H1 (cell line): ENCODE measurements at regions not wholly inside any gene's neighbourhood (a gene's known extent, or its start where the extent isn't known, plus 50 kb on each side); places are given as distances from the start of the nearest gene placed in this dataset.

Source experiments
- CTCF ChIA-PET: fragments of 300-600 bp; sonication (Branson Sonifier 250); formaldehyde crosslinking; loops from one replicate; lab custom pipeline; 2021; ENCODE audit not compliant: partially characterized antibody; lab: Charles Lee
- POLR2A ChIA-PET: fragments of 300-600 bp; sonication (Branson Sonifier 250); formaldehyde crosslinking; loops from one replicate; lab custom pipeline; 2021; ENCODE audit warnings: inconsistent platforms; ENCODE audit not compliant: partially characterized antibody; lab: Charles Lee
- DNase-seq, 2 experiments: peaks; one replicate each; pipeline versions ENCODE4 v3.0.0 to v3.0.0-alpha.2; 2010 to 2022; ENCODE audit warnings: low spot score in 2 of 2, low read depth in 1 of 2, mixed read lengths in 1 of 2
- FAIRE-seq: peaks from 2 replicates; lab custom pipeline; 2011; peaks lifted over from hg19 to GRCh38; lab: Jason Lieb, UNC
- H2AFZ ChIP-seq: 2 replicates; pipeline ENCODE4 v1.8.1; 2012; ENCODE audit warnings: low read length, inconsistent platforms
- H2AK5ac ChIP-seq: 2 replicates; pipeline ENCODE4 v1.6.1; 2013; ENCODE audit warnings: low read depth, low read length
- H2BK120ac ChIP-seq: replicated peaks from 2 replicates; pipeline ENCODE3; 2013; ENCODE audit warnings: low read depth, low read length, inconsistent platforms
- H2BK12ac ChIP-seq: 2 replicates; pipeline ENCODE4 v1.6.1; 2013; ENCODE audit warnings: low read depth, low read length
- H2BK15ac ChIP-seq: 2 replicates; pipeline ENCODE4 v1.6.1; 2013; ENCODE audit warnings: low read length
- H2BK20ac ChIP-seq: 2 replicates; pipeline ENCODE4 v1.6.1; 2013; ENCODE audit warnings: low read length
- H2BK5ac ChIP-seq: 2 replicates; pipeline ENCODE4 v1.6.1; 2013; ENCODE audit warnings: low read depth, low read length
- H3K14ac ChIP-seq: 2 replicates; pipeline ENCODE4 v1.6.1; 2013; ENCODE audit warnings: inconsistent platforms; ENCODE audit not compliant: insufficient read length
- H3K18ac ChIP-seq: 2 replicates; pipeline ENCODE4 v1.6.1; 2013; ENCODE audit warnings: low read length; ENCODE audit errors: extremely low read depth
- H3K23ac ChIP-seq: 2 replicates; pipeline ENCODE4 v1.6.1; 2013; ENCODE audit warnings: inconsistent platforms; ENCODE audit not compliant: insufficient read length
- H3K23me2 ChIP-seq: 2 replicates; pipeline ENCODE4 v1.6.1; 2013; ENCODE audit warnings: low read depth, low read length
- H3K27ac ChIP-seq: 2 replicates; pipeline ENCODE4 v1.6.1; 2011; ENCODE audit warnings: low read depth, low read length, inconsistent platforms
- H3K27me3 ChIP-seq, 4 experiments: replicated peaks in 1 of 4; 1 replicate in 1 of 4; 2 replicates in 3 of 4; pipeline versions ENCODE4 v1.6.1 to v1.8.1; 2011 to 2013; ENCODE audit warnings: low read length in 3 of 4, mild to moderate bottlenecking in 3 of 4, inconsistent platforms in 2 of 4, mixed read lengths in 2 of 4, moderate library complexity in 1 of 4; ENCODE audit not compliant: control insufficient read depth in 3 of 4, insufficient read depth in 3 of 4; ENCODE audit errors: extremely low read depth in 1 of 4
- H3K36me3 ChIP-seq, 4 experiments: 2 replicates each; pipeline versions ENCODE4 v1.6.1 to v1.8.1; 2011 to 2013; ENCODE audit warnings: mild to moderate bottlenecking in 4 of 4, low read length in 3 of 4, moderate library complexity in 2 of 4, control low read depth in 1 of 4, inconsistent platforms in 1 of 4; ENCODE audit not compliant: insufficient read depth in 4 of 4, control insufficient read depth in 2 of 4
- H3K4ac ChIP-seq: replicated peaks from 2 replicates; pipeline ENCODE3; 2013; ENCODE audit warnings: low read length, low read depth, mixed read lengths, inconsistent platforms; ENCODE audit not compliant: insufficient read length
- H3K4me1 ChIP-seq, 4 experiments: replicated peaks in 1 of 4; 1 replicate in 1 of 4; 2 replicates in 3 of 4; pipeline versions ENCODE4 v1.6.1 to v1.8.1; 2011 to 2013; ENCODE audit warnings: low read length in 3 of 4, inconsistent platforms in 2 of 4, mixed read lengths in 1 of 4; ENCODE audit not compliant: insufficient read depth in 4 of 4, control insufficient read depth in 3 of 4
- H3K4me2 ChIP-seq, 2 experiments: 2 replicates each; pipeline versions ENCODE4 v1.6.1 to v1.8.1; 2011 to 2013; ENCODE audit warnings: low read depth in 2 of 2, low read length in 2 of 2, control low read depth in 1 of 2, inconsistent platforms in 1 of 2, mild to moderate bottlenecking in 1 of 2; ENCODE audit not compliant: insufficient read depth in 1 of 2
- H3K4me3 ChIP-seq, 4 experiments: fragments of 200-600, 300-600 bp in 1 of 4; sonication (generic), shearing (Covaris generic), sonication (Bioruptor Twin) in 1 of 4; 2 replicates each; pipeline versions ENCODE4 v1.5.1 to v1.8.1; 2011 to 2016; ENCODE audit warnings: low read length in 4 of 4, low read depth in 3 of 4, control low read depth in 2 of 4, inconsistent platforms in 2 of 4, mild to moderate bottlenecking in 2 of 4, mixed read lengths in 1 of 4, moderate library complexity in 1 of 4; ENCODE audit not compliant: insufficient read depth in 2 of 4; ENCODE audit errors: extremely low read depth in 1 of 4
- H3K56ac ChIP-seq: replicated peaks from 2 replicates; pipeline ENCODE3; 2013; ENCODE audit warnings: low read depth, mild to moderate bottlenecking, mixed read lengths, low read length, inconsistent platforms; ENCODE audit not compliant: insufficient read length
- H3K79me1 ChIP-seq: 2 replicates; pipeline ENCODE4 v1.6.1; 2013; ENCODE audit warnings: low read depth, low read length, control low read depth
- H3K79me2 ChIP-seq, 2 experiments: 2 replicates each; pipeline versions ENCODE4 v1.6.1 to v1.8.1; 2012 to 2013; ENCODE audit warnings: low read length in 2 of 2, mild to moderate bottlenecking in 2 of 2, inconsistent platforms in 1 of 2; ENCODE audit not compliant: insufficient read depth in 2 of 2, control insufficient read depth in 1 of 2
- H3K9ac ChIP-seq, 4 experiments: replicated peaks in 1 of 4; 1 replicate in 1 of 4; 2 replicates in 3 of 4; pipeline versions ENCODE4 v1.6.1 to v1.8.1; 2011 to 2013; ENCODE audit warnings: low read depth in 3 of 4, low read length in 3 of 4, control low read depth in 2 of 4, mild to moderate bottlenecking in 2 of 4, moderate library complexity in 2 of 4, inconsistent platforms in 1 of 4; ENCODE audit errors: extremely low read depth in 1 of 4
- H3K9me3 ChIP-seq, 2 experiments: 2 replicates each; pipeline versions ENCODE4 v1.6.1 to v1.8.1; 2012 to 2013; ENCODE audit warnings: mild to moderate bottlenecking in 2 of 2, moderate library complexity in 2 of 2, control low read depth in 1 of 2, inconsistent platforms in 1 of 2, low read depth in 1 of 2, low read length in 1 of 2, mixed read lengths in 1 of 2; ENCODE audit not compliant: insufficient read depth in 2 of 2
- H4K20me1 ChIP-seq, 2 experiments: replicated peaks in 1 of 2; 2 replicates each; pipeline versions ENCODE3 to v1.8.1; 2011 to 2013; ENCODE audit warnings: inconsistent platforms in 2 of 2, low read length in 2 of 2, mild to moderate bottlenecking in 1 of 2; ENCODE audit not compliant: insufficient read depth in 2 of 2, control insufficient read depth in 1 of 2
- H4K5ac ChIP-seq: 2 replicates; pipeline ENCODE4 v1.6.1; 2013; ENCODE audit warnings: low read length, low read depth, mixed read lengths, inconsistent platforms; ENCODE audit not compliant: insufficient read length
- H4K8ac ChIP-seq: 2 replicates; pipeline ENCODE4 v1.8.0; 2013; ENCODE audit warnings: mild to moderate bottlenecking, moderate library complexity, low read length, inconsistent platforms; ENCODE audit not compliant: insufficient read depth; ENCODE audit errors: extremely low read depth
- H4K91ac ChIP-seq: replicated peaks from 2 replicates; pipeline ENCODE3; 2013; ENCODE audit warnings: low read length, mixed read lengths, inconsistent platforms; ENCODE audit not compliant: insufficient read length
- ASH2L ChIP-seq: fragments of 200-600, 300-600 bp; sonication (generic); IDR thresholded peaks from one replicate; pipeline ENCODE4 v1.7.1; 2017; ENCODE audit warnings: low read length
- EP300 ChIP-seq, 2 experiments: IDR thresholded peaks; 1 replicate in 1 of 2; 2 replicates in 1 of 2; pipeline ENCODE4 v1.6.1; 2011 to 2012; ENCODE audit warnings: low read depth in 2 of 2, low read length in 2 of 2, mild to moderate bottlenecking in 2 of 2, borderline replicate concordance in 1 of 2, inconsistent platforms in 1 of 2, moderate library complexity in 1 of 2
- FOSL1 ChIP-seq: IDR thresholded peaks from 2 replicates; pipeline ENCODE4 v1.6.1; 2011; ENCODE audit warnings: mild to moderate bottlenecking, low read depth, low read length, moderate library complexity; ENCODE audit not compliant: insufficient read depth
- GABPA ChIP-seq: IDR thresholded peaks from 2 replicates; pipeline ENCODE4 v1.6.1; 2011; ENCODE audit warnings: mild to moderate bottlenecking, low read length, moderate library complexity, borderline replicate concordance; ENCODE audit not compliant: insufficient read depth
- GTF2F1 ChIP-seq: IDR thresholded peaks from 2 replicates; pipeline ENCODE4 v1.6.1; 2012; ENCODE audit warnings: low read depth, low read length, improper control_type of control experiment, borderline replicate concordance
- POU5F1 ChIP-seq: IDR thresholded peaks from 2 replicates; pipeline ENCODE4 v1.6.1; 2011; ENCODE audit warnings: low read depth, mild to moderate bottlenecking, low read length, moderate library complexity
- RFX5 ChIP-seq: IDR thresholded peaks from 2 replicates; pipeline ENCODE4 v1.6.1; 2011; ENCODE audit warnings: low read depth, low read length, improper control_type of control experiment, borderline replicate concordance
- SIN3A ChIP-seq, 2 experiments: IDR thresholded peaks in 1 of 2; conservative IDR thresholded peaks in 1 of 2; 2 replicates each; pipeline ENCODE4 v1.6.1; 2011 to 2012; ENCODE audit warnings: low read length in 2 of 2, improper control_type of control experiment in 1 of 2, low read depth in 1 of 2, mild to moderate bottlenecking in 1 of 2
- SP1 ChIP-seq: IDR thresholded peaks from 2 replicates; pipeline ENCODE4 v1.6.1; 2011; ENCODE audit warnings: low read depth, low read length
- TCF12 ChIP-seq: IDR thresholded peaks from 2 replicates; pipeline ENCODE4 v1.6.1; 2011; ENCODE audit warnings: low read depth, mild to moderate bottlenecking, low read length
- TEAD4 ChIP-seq: IDR thresholded peaks from 2 replicates; pipeline ENCODE4 v1.6.1; 2012; ENCODE audit warnings: low read depth, low read length, inconsistent platforms, mixed read lengths
- USF2 ChIP-seq: IDR thresholded peaks from 2 replicates; pipeline ENCODE4 v1.6.1; 2011; ENCODE audit warnings: low read length, improper control_type of control experiment
- WGBS, 2 experiments: shearing (Covaris generic) in 1 of 2; methylation state at CpG; one replicate each; pipeline versions ENCODE4 v1.1.6 to v1.1.7; 2013 to 2015; ENCODE audit warnings: low lambda C conversion rate in 2 of 2, mixed read lengths in 2 of 2, inconsistent platforms in 1 of 2, low coverage in 1 of 2, missing lambda C conversion rate in 1 of 2; ENCODE audit not compliant: insufficient replicate concordance in 2 of 2, insufficient coverage in 1 of 2, insufficient read length in 1 of 2; ENCODE audit errors: extremely low coverage in 1 of 2, missing lambda C conversion rate in 1 of 2; 5-methylcytosine and 5-hydroxymethylcytosine counted together
- TF ChIP-seq, protein P1 (sequence below): IDR thresholded peaks from 2 replicates; pipeline ENCODE4 v1.6.1; 2012; ENCODE audit warnings: inconsistent platforms

DNA sequence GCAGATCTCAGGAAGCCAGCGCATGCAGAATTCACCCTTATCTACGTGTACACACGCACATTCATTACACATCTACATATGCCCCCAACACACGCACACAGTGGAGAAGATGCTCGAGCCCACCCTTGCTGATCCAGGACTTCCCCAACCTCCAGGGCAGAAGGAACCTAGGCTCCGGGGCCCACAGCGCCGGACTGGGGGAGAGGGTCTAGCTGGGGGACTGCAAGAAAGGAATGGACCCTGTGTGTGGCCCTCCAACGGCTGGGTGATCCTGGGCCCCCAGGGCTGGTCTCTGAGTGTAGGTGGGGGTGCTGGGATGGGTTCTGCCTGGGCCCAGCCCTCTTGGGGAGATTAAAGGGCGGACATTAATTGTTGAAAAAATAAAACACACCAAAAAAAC, 128.1 kb upstream of the C14orf180 start:
- no peaks in the 10 kb centered on the region; the same call in 1 of the 2 replicates for H3K23me2 ChIP-seq
- H3K36me3 ChIP-seq: no peaks in the 10 kb centered on the region
- H3K79me2 ChIP-seq: no peaks in the 10 kb centered on the region
- no peak overlapping the region for H3K4ac ChIP-seq
- H4K20me1 ChIP-seq: no peaks in the 10 kb centered on the region
- H3K23ac ChIP-seq: no peak overlapping the region
- no peak overlapping the region for H3K4me3 ChIP-seq
- no peak overlapping the region for H4K5ac ChIP-seq
- FAIRE-seq (no peak), DNase-seq (no peak)
- H2BK12ac ChIP-seq: no peak overlapping the region
- H3K14ac ChIP-seq: no peak overlapping the region
- no peaks in the 10 kb centered on the region for H3K79me1 ChIP-seq
- H3K27ac ChIP-seq: no peak overlapping the region
- H3K56ac ChIP-seq: no peak overlapping the region
- H2BK15ac ChIP-seq: no peak overlapping the region
- H2BK5ac ChIP-seq: no peak overlapping the region
- H2BK20ac ChIP-seq: no peak overlapping the region
- no peak overlapping the region for H2AFZ ChIP-seq
- ChIA-PET CTCF (no interaction called here), POLR2A (no interaction called here)
- no peak overlapping the region for H2BK120ac ChIP-seq
- H3K9me3 ChIP-seq: peaks cover 0 to 4% of the 10 kb centered on the region in 2 experiments; a peak in 1 of 4 replicates
- no peak overlapping the region for H4K8ac ChIP-seq
- no peak overlapping the region for H2AK5ac ChIP-seq
- H3K4me1 ChIP-seq: no peaks in the 10 kb centered on the region
- no peak overlapping the region for H4K91ac ChIP-seq
- H3K18ac ChIP-seq: no peak overlapping the region
- H3K27me3 ChIP-seq: no peaks in the 10 kb centered on the region; a peak in 1 of 7 replicates
- no peak overlapping the region for H3K4me2 ChIP-seq
- 90% methylated on average over 10 of the region's 10 CpGs; no CpG with 5 or more reads in 1 of the 2 experiments for WGBS, 2 experiments
- no peak overlapping the region for H3K9ac ChIP-seq
- no peak for TF ChIP-seq FOSL1
- TF ChIP-seq EP300 (IDR thresholded peaks at IDR 0.05; ENCODE audit: borderline replicate concordance in 1 of 2, low read depth in 2 of 2, low read length in 2 of 2): no peak
- TF ChIP-seq RFX5: no peak
- no peak for TF ChIP-seq USF2
- TF ChIP-seq ASH2L: no peak
- TF ChIP-seq GTF2F1: no peak
- TF ChIP-seq POU5F1: no peak
- no peak for TF ChIP-seq GABPA
- TF ChIP-seq, protein P1, sequence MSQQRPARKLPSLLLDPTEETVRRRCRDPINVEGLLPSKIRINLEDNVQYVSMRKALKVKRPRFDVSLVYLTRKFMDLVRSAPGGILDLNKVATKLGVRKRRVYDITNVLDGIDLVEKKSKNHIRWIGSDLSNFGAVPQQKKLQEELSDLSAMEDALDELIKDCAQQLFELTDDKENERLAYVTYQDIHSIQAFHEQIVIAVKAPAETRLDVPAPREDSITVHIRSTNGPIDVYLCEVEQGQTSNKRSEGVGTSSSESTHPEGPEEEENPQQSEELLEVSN: no peak
- no peak for TF ChIP-seq TCF12
- no peak for TF ChIP-seq SP1
- TF ChIP-seq SIN3A (conservative IDR thresholded peaks at IDR 0.05 in 1 of 2, IDR thresholded peaks at IDR 0.05 in 1 of 2; ENCODE audit: low read depth in 1 of 2, low read length in 2 of 2): no peak
- TF ChIP-seq TEAD4: no peak
